ENCODE measurements at regions not wholly inside any gene's neighbourhood (a gene's known extent, or its start where the extent isn't known, plus 50 kb on each side); places are given as distances from the start of the nearest gene placed in this dataset.

GRCh38 chr6:147867433-147868226, 359.1 kb downstream of the SAMD5 start:
- Histone ChIP-seq H3K4me1 (ENCODE audit: insufficient read depth, low read length) (0 out of 2 replicates have a peak, but pooled peaks cover 2% of the 10 kb centered on the region), H3K27me3 (ENCODE audit: insufficient read depth, low read length) (no peaks in the 10 kb centered on the region), H3K27ac (ENCODE audit: low read depth, low read length) (no peak overlapping the region), H3K36me3 (ENCODE audit: insufficient read depth, low read length) (no peaks in the 10 kb centered on the region), H3K4me3 (ENCODE audit: low read length) (no peak overlapping the region), H3K9me3 (ENCODE audit: insufficient read depth, low read depth, low read length) (no peaks in the 10 kb centered on the region), H3K9ac (ENCODE audit: low read depth, low read length) (no peak overlapping the region)
- 100% methylated on average over 1 of the region's 4 CpGs for WGBS

- Histone ChIP-seq H3K9me3 (ENCODE audit: insufficient read depth, low read depth, low read length) (no peaks in the 10 kb centered on the region), H3K36me3 (ENCODE audit: insufficient read depth, low read length) (no peaks in the 10 kb centered on the region), H3K4me1 (ENCODE audit: insufficient read depth, low read length) (no peaks in the 10 kb centered on the region), H3K4me3 (ENCODE audit: low read length) (no peak overlapping the region), H3K27me3 (ENCODE audit: insufficient read depth, low read length) (no peaks in the 10 kb centered on the region), H3K27ac (ENCODE audit: low read depth, low read length) (no peak overlapping the region), H3K9ac (ENCODE audit: low read depth, low read length) (no peak overlapping the region)
- WGBS = 84% methylated on average over 2 of the region's 2 CpGs
These were observed 360.1 kb downstream of the SAMD5 start for GRCh38 chr6:147868427-147869190.

- no peaks in the 10 kb centered on the region for H3K4me1 ChIP-seq (ENCODE audit: insufficient read depth, low read length)
These were observed 360.7 kb downstream of the SAMD5 start for GRCh38 chr6:147869201-147869600.

GRCh38 chr6:147869869-147870268, 361.4 kb downstream of the SAMD5 start:
- WGBS = 89% methylated on average over 2 of the region's 5 CpGs
- no peak overlapping the region for H3K27ac ChIP-seq (ENCODE audit: low read depth, low read length)
- no peak overlapping the region for H3K4me3 ChIP-seq (ENCODE audit: low read length)
- H3K4me1 ChIP-seq (ENCODE audit: insufficient read depth, low read length) = no peaks in the 10 kb centered on the region
- no peaks in the 10 kb centered on the region for H3K9me3 ChIP-seq (ENCODE audit: insufficient read depth, low read depth, low read length)
- H3K27me3 ChIP-seq (ENCODE audit: insufficient read depth, low read length) = no peaks in the 10 kb centered on the region
- no peaks in the 10 kb centered on the region for H3K36me3 ChIP-seq (ENCODE audit: insufficient read depth, low read length)
- no peak overlapping the region for H3K9ac ChIP-seq (ENCODE audit: low read depth, low read length)

More at GRCh38 chr6:147869201-147869600, 360.7 kb downstream of the SAMD5 start:
- 92% methylated on average over 2 of the region's 2 CpGs for WGBS
- H3K27ac ChIP-seq (ENCODE audit: low read depth, low read length) = no peak overlapping the region
- H3K27me3 ChIP-seq (ENCODE audit: insufficient read depth, low read length) = no peaks in the 10 kb centered on the region
- H3K9ac ChIP-seq (ENCODE audit: low read depth, low read length) = no peak overlapping the region
- no peaks in the 10 kb centered on the region for H3K36me3 ChIP-seq (ENCODE audit: insufficient read depth, low read length)
- no peaks in the 10 kb centered on the region for H3K9me3 ChIP-seq (ENCODE audit: insufficient read depth, low read depth, low read length)
- no peak overlapping the region for H3K4me3 ChIP-seq (ENCODE audit: low read length)

- Histone ChIP-seq H3K4me3 (ENCODE audit: low read length) (no peak overlapping the region), H3K27ac (ENCODE audit: low read depth, low read length) (no peak overlapping the region), H3K36me3 (ENCODE audit: insufficient read depth, low read length) (no peaks in the 10 kb centered on the region), H3K9me3 (ENCODE audit: insufficient read depth, low read depth, low read length) (no peaks in the 10 kb centered on the region), H3K27me3 (ENCODE audit: insufficient read depth, low read length) (no peaks in the 10 kb centered on the region), H3K4me1 (ENCODE audit: insufficient read depth, low read length) (no peaks in the 10 kb centered on the region), H3K9ac (ENCODE audit: low read depth, low read length) (no peak overlapping the region)
- 77% methylated on average over 4 of the region's 4 CpGs for WGBS
These were observed 362.1 kb downstream of the SAMD5 start for GRCh38 chr6:147870506-147871110.

- no peaks in the 10 kb centered on the region for H3K9me3 ChIP-seq (ENCODE audit: insufficient read depth, low read depth, low read length)
- H3K36me3 ChIP-seq (ENCODE audit: insufficient read depth, low read length) = no peaks in the 10 kb centered on the region
- H3K27ac ChIP-seq (ENCODE audit: low read depth, low read length) = no peak overlapping the region
- WGBS = no CpG with 5 or more reads among the region's 1 CpG
- H3K9ac ChIP-seq (ENCODE audit: low read depth, low read length) = no peak overlapping the region
- H3K4me3 ChIP-seq (ENCODE audit: low read length) = no peak overlapping the region
- no peaks in the 10 kb centered on the region for H3K4me1 ChIP-seq (ENCODE audit: insufficient read depth, low read length)
- no peaks in the 10 kb centered on the region for H3K27me3 ChIP-seq (ENCODE audit: insufficient read depth, low read length)
These were observed 363.5 kb downstream of the SAMD5 start for GRCh38 chr6:147872002-147872401.

- no peaks in the 10 kb centered on the region for H3K4me1 ChIP-seq (ENCODE audit: insufficient read depth, low read length)
- H3K27ac ChIP-seq (ENCODE audit: low read depth, low read length) = no peak overlapping the region
- H3K27me3 ChIP-seq (ENCODE audit: insufficient read depth, low read length) = no peaks in the 10 kb centered on the region
- no peak overlapping the region for H3K4me3 ChIP-seq (ENCODE audit: low read length)
- H3K9ac ChIP-seq (ENCODE audit: low read depth, low read length) = no peak overlapping the region
- H3K36me3 ChIP-seq (ENCODE audit: insufficient read depth, low read length) = no peaks in the 10 kb centered on the region
- no peaks in the 10 kb centered on the region for H3K9me3 ChIP-seq (ENCODE audit: insufficient read depth, low read depth, low read length)
These were observed 365.3 kb downstream of the SAMD5 start for GRCh38 chr6:147873816-147874215.

GRCh38 chr6:147874322-147874721, 365.8 kb downstream of the SAMD5 start:
- 86% methylated on average over 6 of the region's 6 CpGs for WGBS

GRCh38 chr6:147879031-147879580, 370.6 kb downstream of the SAMD5 start:
- H3K9me3 ChIP-seq (ENCODE audit: insufficient read depth, low read depth, low read length) = no peaks in the 10 kb centered on the region
- no peak overlapping the region for H3K9ac ChIP-seq (ENCODE audit: low read depth, low read length)
- H3K36me3 ChIP-seq (ENCODE audit: insufficient read depth, low read length) = no peaks in the 10 kb centered on the region
- H3K4me1 ChIP-seq (ENCODE audit: insufficient read depth, low read length) = peaks cover 11% of the 10 kb centered on the region; the same call in 1 of the 2 replicates
- H3K27me3 ChIP-seq (ENCODE audit: insufficient read depth, low read length) = no peaks in the 10 kb centered on the region
- 96% methylated on average over 9 of the region's 9 CpGs for WGBS
- no peak overlapping the region for H3K27ac ChIP-seq (ENCODE audit: low read depth, low read length)
- H3K4me3 ChIP-seq (ENCODE audit: low read length) = no peak overlapping the region

More at GRCh38 chr6:147874322-147874721, 365.8 kb downstream of the SAMD5 start:
- Histone ChIP-seq H3K27ac (ENCODE audit: low read depth, low read length) (no peak overlapping the region), H3K27me3 (ENCODE audit: insufficient read depth, low read length) (no peaks in the 10 kb centered on the region), H3K4me1 (ENCODE audit: insufficient read depth, low read length) (no peaks in the 10 kb centered on the region), H3K9ac (ENCODE audit: low read depth, low read length) (no peak overlapping the region), H3K4me3 (ENCODE audit: low read length) (no peak overlapping the region), H3K9me3 (ENCODE audit: insufficient read depth, low read depth, low read length) (no peaks in the 10 kb centered on the region), H3K36me3 (ENCODE audit: insufficient read depth, low read length) (no peaks in the 10 kb centered on the region)

GRCh38 chr6:147881432-147881831, 372.9 kb downstream of the SAMD5 start:
- H3K9ac ChIP-seq (ENCODE audit: low read depth, low read length) = no peak overlapping the region
- no peaks in the 10 kb centered on the region for H3K27me3 ChIP-seq (ENCODE audit: insufficient read depth, low read length)
- H3K9me3 ChIP-seq (ENCODE audit: insufficient read depth, low read depth, low read length) = no peaks in the 10 kb centered on the region
- 64% methylated on average over 6 of the region's 6 CpGs for WGBS
- H3K36me3 ChIP-seq (ENCODE audit: insufficient read depth, low read length) = no peaks in the 10 kb centered on the region
- 0 out of 2 replicates have a peak overlapping the region, but pooled peaks have one; percentile 53 for H3K27ac ChIP-seq (ENCODE audit: low read depth, low read length)
- peaks cover 11% of the 10 kb centered on the region; the same call in 1 of the 2 replicates for H3K4me1 ChIP-seq (ENCODE audit: insufficient read depth, low read length)
- no peak overlapping the region for H3K4me3 ChIP-seq (ENCODE audit: low read length)

- H3K9me3 ChIP-seq (ENCODE audit: insufficient read depth, low read depth, low read length) = 0 out of 2 replicates have a peak, but pooled peaks cover 6% of the 10 kb centered on the region
- H3K4me1 ChIP-seq (ENCODE audit: insufficient read depth, low read length) = no peaks in the 10 kb centered on the region
- 92% methylated on average over 2 of the region's 2 CpGs for WGBS
- H3K36me3 ChIP-seq (ENCODE audit: insufficient read depth, low read length) = no peaks in the 10 kb centered on the region
- no peaks in the 10 kb centered on the region for H3K27me3 ChIP-seq (ENCODE audit: insufficient read depth, low read length)
- H3K4me3 ChIP-seq (ENCODE audit: low read length) = no peak overlapping the region
- no peak overlapping the region for H3K27ac ChIP-seq (ENCODE audit: low read depth, low read length)
- H3K9ac ChIP-seq (ENCODE audit: low read depth, low read length) = no peak overlapping the region
These were observed 379.9 kb downstream of the SAMD5 start for GRCh38 chr6:147888374-147888773.

All from HUES64 (cell line).